HG03066 (cell line): ENCODE measurements at regions not wholly inside any gene's neighbourhood (a gene's known extent, or its start where the extent isn't known, plus 50 kb on each side); places are given as distances from the start of the nearest gene placed in this dataset.
"Not testable (repeated sequence)": the region's sequence is repeated elsewhere in the genome, so short reads cannot be mapped to it uniquely, and the experiment has no call there.

Experiments used
- ATAC-seq: cut with Tn5 transposase; IDR thresholded peaks from one replicate; pipeline ENCODE4 v1.9.1; 2021; ENCODE audit warnings: low read depth; ENCODE audit not compliant: unreplicated experiment

- ATAC-seq: no peak
Observed at GRCh38 chr2:67755156-67755882, 307.5 kb downstream of the C1D start.

GRCh38 chr2:67760995-67761394, 301.8 kb downstream of the C1D start:
- no peak for ATAC-seq

GRCh38 chr2:67771380-67771779, 291.4 kb downstream of the C1D start:
- no peak for ATAC-seq

DNA sequence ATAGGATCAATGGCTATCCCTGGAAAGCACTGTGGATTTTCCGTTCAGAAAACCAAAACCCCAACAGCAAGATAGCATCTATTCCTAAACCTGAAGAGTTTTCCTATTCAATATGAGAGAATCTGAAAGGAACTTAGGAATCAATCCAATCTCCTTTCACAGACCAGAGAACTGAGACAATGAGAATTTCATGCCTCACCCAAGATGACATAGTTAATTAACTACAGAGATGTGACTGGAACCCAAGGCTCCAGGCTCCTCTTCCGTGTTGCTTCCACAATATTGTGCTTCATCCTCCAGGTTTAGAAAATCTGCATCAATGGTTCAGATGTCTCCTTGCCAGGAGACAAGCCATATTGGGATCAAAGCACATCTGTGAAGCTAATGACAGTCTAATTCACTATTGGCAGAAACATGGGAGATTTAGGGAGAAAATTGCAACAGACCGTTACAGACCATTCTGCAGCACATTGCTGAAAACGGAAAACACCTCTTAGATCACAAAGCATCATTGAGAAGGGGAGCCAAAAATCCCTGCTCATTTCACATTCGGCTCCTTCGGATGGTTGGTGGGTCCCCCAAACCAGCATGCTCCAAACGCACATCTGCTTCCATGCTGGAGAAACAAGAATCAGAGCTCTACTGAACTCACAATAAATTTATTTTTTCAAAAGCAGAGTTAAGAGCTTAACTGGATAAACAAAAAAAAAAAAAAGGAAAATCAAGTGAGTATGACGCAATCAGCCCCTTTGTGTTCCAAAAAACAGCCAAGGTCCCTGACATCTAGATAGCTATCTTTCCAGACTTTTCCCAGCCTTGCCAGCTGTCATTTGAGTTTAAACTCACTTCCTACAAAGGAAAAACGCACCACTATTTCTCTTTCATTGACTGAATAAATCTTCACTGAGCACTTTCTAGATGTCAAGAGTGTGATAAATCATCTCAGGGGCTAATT, 290.3 kb downstream of the C1D start:
- ATAC-seq: no peak

- no peak for ATAC-seq
Observed at GRCh38 chr2:67773851-67774250, 289.0 kb downstream of the C1D start.

DNA sequence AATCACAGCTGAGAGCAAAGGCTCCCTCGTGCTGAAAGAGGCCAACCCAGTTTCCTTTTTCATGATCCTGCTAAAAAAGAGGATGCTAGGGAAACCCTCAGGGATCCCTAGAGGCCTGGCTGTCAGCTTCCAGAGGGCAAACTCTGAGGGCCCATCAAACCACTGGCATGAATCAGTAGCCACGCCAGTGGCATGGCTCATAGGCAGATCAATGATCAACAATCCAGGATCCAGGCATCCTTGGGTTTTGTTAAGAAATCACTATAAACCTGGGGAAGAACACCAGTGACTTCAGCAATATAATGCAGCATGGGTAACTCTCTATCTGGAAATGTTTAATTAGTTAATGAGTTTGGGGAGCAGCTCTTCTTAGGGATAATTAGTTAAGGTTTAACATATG, 286.5 kb downstream of the C1D start:
- ATAC-seq: no peak

DNA sequence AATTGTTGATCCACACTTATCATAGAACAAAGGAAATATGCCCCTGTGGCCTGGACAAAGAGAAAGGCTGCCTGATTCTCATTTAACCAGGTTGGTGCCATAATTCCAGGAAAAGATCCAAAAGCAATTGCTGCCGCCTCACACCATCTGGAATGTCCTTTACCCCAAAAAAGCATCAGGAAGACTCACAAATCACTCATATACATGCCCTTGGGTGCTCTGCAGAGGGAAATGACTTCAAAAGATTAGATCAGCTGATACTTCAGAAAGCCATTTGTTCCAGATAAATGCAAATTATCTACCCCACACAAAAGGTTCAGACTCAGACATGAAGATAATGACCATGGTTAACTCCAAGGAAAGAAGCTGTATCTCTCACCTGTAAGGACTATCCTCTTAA, 285.8 kb downstream of the C1D start:
- no peak for ATAC-seq

DNA sequence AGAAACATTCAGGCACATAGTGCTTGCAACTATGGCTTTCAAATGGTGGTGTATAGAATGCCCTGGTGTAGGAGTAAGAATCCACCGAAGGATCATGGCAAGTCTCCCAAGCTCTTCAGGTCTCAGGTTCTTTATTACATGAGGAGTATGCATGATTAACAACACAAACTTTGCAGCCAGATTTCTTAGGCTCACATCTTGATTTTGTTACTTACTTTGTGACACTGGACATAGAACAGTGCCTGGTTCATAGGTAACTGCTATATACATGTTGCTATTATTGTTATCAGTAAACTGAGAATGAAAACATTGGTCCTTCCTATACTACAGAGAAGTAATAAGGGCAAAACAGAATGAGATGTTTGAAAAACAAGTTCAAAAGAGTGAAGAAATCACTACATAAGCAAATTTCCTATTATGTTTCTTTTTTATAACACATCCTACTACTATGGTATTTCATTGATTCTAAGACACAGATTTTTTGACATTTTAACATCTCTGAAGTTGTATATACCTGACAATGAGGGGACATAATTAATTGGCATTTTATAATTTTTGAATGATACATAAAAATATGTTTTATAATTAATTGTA, 284.9 kb downstream of the C1D start:
- ATAC-seq: no peak

- ATAC-seq: not testable (repeated sequence)
Observed at GRCh38 chr2:67780841-67781240, 282.0 kb downstream of the C1D start.

DNA sequence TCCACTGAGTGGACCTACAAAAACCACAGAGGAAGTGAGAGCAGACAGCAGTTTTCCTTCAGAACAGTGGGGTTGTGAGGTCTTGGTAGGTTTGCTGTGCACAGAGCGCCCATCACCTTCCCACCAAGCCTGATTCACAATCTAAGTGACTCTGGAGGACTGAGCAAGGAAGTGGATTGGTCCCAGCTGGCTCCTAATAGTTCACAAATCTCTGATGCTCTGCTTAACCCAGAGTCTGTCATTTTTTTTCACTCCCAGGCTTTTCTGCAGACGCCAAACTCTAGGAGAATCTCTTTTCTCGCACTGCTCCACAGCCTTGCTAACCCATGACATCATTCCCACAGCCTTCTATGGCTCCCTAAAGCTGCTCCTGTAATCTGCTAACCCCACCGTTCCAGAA, 280.4 kb downstream of the C1D start:
- no peak for ATAC-seq

GRCh38 chr2:67783026-67783425, 279.8 kb downstream of the C1D start:
- no peak for ATAC-seq

GRCh38 chr2:67790622-67791021, 272.2 kb downstream of the C1D start:
- no peak for ATAC-seq

- ATAC-seq: no peak
Observed at GRCh38 chr2:67792191-67792590, 270.6 kb downstream of the C1D start.

- ATAC-seq: no peak
Observed at GRCh38 chr2:67792681-67793091, 270.1 kb downstream of the C1D start.

DNA sequence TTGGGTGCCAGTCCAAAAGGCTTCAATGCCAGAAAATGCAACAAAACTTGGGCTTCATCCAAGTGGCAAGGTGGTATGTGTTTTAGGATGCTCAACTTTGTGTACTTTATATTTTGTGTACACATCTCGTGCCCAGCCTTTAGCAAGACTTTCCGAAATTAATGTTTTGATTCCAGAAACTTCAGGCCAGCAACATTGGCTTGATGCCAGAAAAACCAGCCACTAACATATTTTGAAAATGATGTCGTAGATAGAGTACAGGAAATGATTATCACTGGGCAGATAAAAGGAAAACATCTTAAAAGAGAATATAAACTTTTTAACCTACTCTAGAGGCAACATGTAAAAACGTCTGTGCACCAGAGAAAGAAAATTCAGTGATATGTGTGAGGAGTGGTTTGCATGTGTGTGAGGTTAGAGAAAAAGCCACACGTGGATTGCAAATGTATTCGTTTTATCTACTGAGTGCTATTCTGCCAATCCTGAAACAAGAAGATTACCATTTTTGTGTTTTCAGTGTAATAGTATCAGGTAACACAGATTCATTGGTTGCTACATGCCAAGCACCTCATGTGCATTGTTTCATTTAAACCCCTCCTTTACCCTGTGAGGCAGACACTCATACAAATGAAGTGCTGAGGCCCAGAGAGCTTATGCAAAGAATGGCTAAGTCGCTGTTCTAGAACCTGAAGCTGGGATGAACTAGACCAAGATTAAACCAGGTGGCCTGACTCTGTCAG, 264.8 kb downstream of the C1D start:
- no peak for ATAC-seq

DNA sequence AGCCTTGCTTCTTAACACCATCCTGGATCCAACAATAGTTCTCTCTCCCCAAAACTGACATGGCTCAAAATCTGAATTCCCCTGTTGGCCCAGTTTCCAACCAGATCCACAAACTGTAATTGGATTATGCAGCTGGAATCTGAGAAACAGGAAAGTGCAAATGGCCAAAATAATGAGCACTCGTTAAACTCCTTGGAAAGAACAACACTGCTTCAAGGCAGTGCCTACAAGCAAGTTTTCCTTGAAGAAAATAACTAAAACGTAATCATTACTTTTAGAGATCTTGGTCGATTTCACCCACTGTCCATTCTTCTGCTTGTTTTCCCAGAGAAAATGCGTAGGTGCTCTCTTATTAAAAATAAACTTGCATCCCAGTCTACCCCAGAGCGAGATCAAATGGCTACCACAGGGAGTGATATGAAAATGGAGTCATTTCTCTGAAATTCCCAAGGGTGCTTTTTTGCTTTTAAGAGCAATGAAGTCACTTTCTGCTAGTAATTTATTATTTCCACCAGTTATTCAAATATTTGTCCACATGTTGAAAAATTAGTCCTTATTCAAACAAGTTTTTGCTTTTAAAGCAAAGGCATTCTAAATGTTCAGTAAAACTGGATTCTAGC, 264.2 kb downstream of the C1D start:
- ATAC-seq: no peak

GRCh38 chr2:67799886-67800285, 262.9 kb downstream of the C1D start:
- ATAC-seq: no peak

GRCh38 chr2:67802291-67802690, 260.5 kb downstream of the C1D start:
- ATAC-seq: no peak

- no peak for ATAC-seq
Observed at GRCh38 chr2:67802824-67803223, 260.0 kb downstream of the C1D start.

- no peak for ATAC-seq
Observed at GRCh38 chr2:67806816-67807215, 256.0 kb downstream of the C1D start.
